Upper lobe of left lung (tissue), 6 donors: ENCODE measurements at regions not wholly inside any gene's neighbourhood (a gene's known extent, or its start where the extent isn't known, plus 50 kb on each side); places are given as distances from the start of the nearest gene placed in this dataset.

Source experiments
- ATAC-seq, 2 donors: fragments of 200-7000 bp; cut with Tn5 transposase; one replicate each; pipeline ENCODE4 v1.9.1; 2022; ENCODE audit warnings: mild to moderate bottlenecking in 2 of 2, moderate library complexity in 2 of 2; ENCODE audit not compliant: low FRiP score in 2 of 2
- DNase-seq, 2 donors: peaks; one replicate each; pipeline ENCODE4 v3.0.0-alpha.2; 2019 to 2020
- H3K27ac ChIP-seq, 4 donors: fragments of 200-600 bp; sonication (generic); one replicate each; pipeline ENCODE4 v1.5.1; 2016 to 2019
- H3K27me3 ChIP-seq, 4 donors: fragments of 200-600 bp; sonication (generic); one replicate each; pipeline ENCODE4 v1.5.1; 2017 to 2019
- H3K36me3 ChIP-seq, 4 donors: fragments of 200-600 bp; sonication (generic); one replicate each; pipeline ENCODE4 v1.5.1; 2016 to 2019
- H3K4me1 ChIP-seq, 4 donors: fragments of 200-600 bp; sonication (generic); one replicate each; pipeline ENCODE4 v1.5.1; 2018 to 2019
- H3K4me3 ChIP-seq, 4 donors: fragments of 200-600 bp; sonication (generic); one replicate each; pipeline ENCODE4 v1.5.1; 2017 to 2019; ENCODE audit warnings: mild to moderate bottlenecking in 2 of 4, moderate library complexity in 1 of 4
- H3K9me3 ChIP-seq, 4 donors: fragments of 200-600 bp; sonication (generic); one replicate each; pipeline ENCODE4 v1.5.1; 2018 to 2019
- CTCF ChIP-seq, 6 experiments: fragments of 450-650 bp in 4 of 6; fragments of 200-600 bp in 2 of 6; sonication (generic) in 2 of 6; IDR thresholded peaks; one replicate each; pipeline ENCODE4 v1.5.1; 2016 to 2019; ENCODE audit warnings: antibody characterized with exemption in 6 of 6
- EP300 ChIP-seq, 4 donors: sonication (generic); formaldehyde crosslinking; IDR thresholded peaks; one replicate each; pipeline ENCODE4 v1.5.1; 2017; ENCODE audit warnings: antibody characterized with exemption in 4 of 4, control low read depth in 2 of 4
- POLR2A ChIP-seq, 4 donors: fragments of 450-650 bp; IDR thresholded peaks; one replicate each; pipeline ENCODE4 v1.5.1; 2016 to 2017; ENCODE audit warnings: antibody characterized with exemption in 4 of 4, mild to moderate bottlenecking in 2 of 4
- POLR2AphosphoS5 ChIP-seq, 2 donors: sonication (generic); formaldehyde crosslinking; IDR thresholded peaks; one replicate each; pipeline ENCODE4 v1.5.1; 2017; ENCODE audit warnings: antibody characterized with exemption in 2 of 2
- WGBS, 2 donors: methylation state at CpG; one replicate each; pipeline ENCODE4 v1.1.5; 2017 to 2018; 5-methylcytosine and 5-hydroxymethylcytosine counted together
- donor health status: DM: no; HTN: no; CAD: no; lungs with moderate emphysema.
- donor health status: DM: no; HTN: yes; CAD: no; lungs with severe emphysema.

- H3K4me1 ChIP-seq: no peaks in the 10 kb centered on the region
- no peaks in the 10 kb centered on the region for H3K9me3 ChIP-seq
- H3K4me3 ChIP-seq: no peak overlapping the region
- no peak for DNase-seq
- no peak for TF ChIP-seq POLR2AphosphoS5 (IDR thresholded peaks at IDR 0.05)
- TF ChIP-seq CTCF (IDR thresholded peaks at IDR 0.05): no peak
- no peak for TF ChIP-seq EP300 (IDR thresholded peaks at IDR 0.05)
- TF ChIP-seq POLR2A (IDR thresholded peaks at IDR 0.05): no peak
- H3K27ac ChIP-seq: no peak overlapping the region
- H3K27me3 ChIP-seq: no peaks in the 10 kb centered on the region
- no peak for ATAC-seq
- no peaks in the 10 kb centered on the region for H3K36me3 ChIP-seq
- WGBS, 2 donors: 61 to 74% methylated on average over 1 of the region's 1 CpG
Measured at GRCh38 chr15:87167706-87168105, 1088.0 kb downstream of the AGBL1 start.

GRCh38 chr15:87167055-87167454 lies 1087.4 kb downstream of the AGBL1 start:
- DNase-seq (no peak), ATAC-seq (no peak)
- Histone ChIP-seq H3K4me1 (no peaks in the 10 kb centered on the region), H3K27ac (no peak overlapping the region), H3K4me3 (no peak overlapping the region), H3K27me3 (no peaks in the 10 kb centered on the region), H3K36me3 (no peaks in the 10 kb centered on the region), H3K9me3 (no peaks in the 10 kb centered on the region)
- TF ChIP-seq POLR2AphosphoS5 (IDR thresholded peaks at IDR 0.05): no peak
- TF ChIP-seq POLR2A (IDR thresholded peaks at IDR 0.05): no peak

GRCh38 chr15:87155771-87156170 lies 1076.1 kb downstream of the AGBL1 start:
- Histone ChIP-seq H3K27me3 (no peaks in the 10 kb centered on the region), H3K4me3 (no peak overlapping the region), H3K27ac (no peak overlapping the region), H3K36me3 (no peaks in the 10 kb centered on the region), H3K4me1 (no peaks in the 10 kb centered on the region), H3K9me3 (no peaks in the 10 kb centered on the region)
- no peak for TF ChIP-seq CTCF (IDR thresholded peaks at IDR 0.05)
- no peak for TF ChIP-seq POLR2AphosphoS5 (IDR thresholded peaks at IDR 0.05)
- no peak for TF ChIP-seq EP300 (IDR thresholded peaks at IDR 0.05)
- no peak for TF ChIP-seq POLR2A (IDR thresholded peaks at IDR 0.05)
- DNase-seq: no peak
- WGBS, 2 donors: 72 to 87% methylated on average over 4 of the region's 4 CpGs
- ATAC-seq: no peak

- TF ChIP-seq CTCF (IDR thresholded peaks at IDR 0.05): no peak
- no peak for TF ChIP-seq POLR2A (IDR thresholded peaks at IDR 0.05)
- no peak for TF ChIP-seq POLR2AphosphoS5 (IDR thresholded peaks at IDR 0.05)
- no peak for TF ChIP-seq EP300 (IDR thresholded peaks at IDR 0.05)
- Histone ChIP-seq H3K27ac (no peak overlapping the region), H3K9me3 (no peaks in the 10 kb centered on the region), H3K4me1 (no peaks in the 10 kb centered on the region), H3K27me3 (no peaks in the 10 kb centered on the region), H3K4me3 (no peak overlapping the region), H3K36me3 (no peaks in the 10 kb centered on the region)
- ATAC-seq (no peak), DNase-seq (no peak)
Measured at GRCh38 chr15:87154761-87155160, 1075.1 kb downstream of the AGBL1 start.

GRCh38 chr15:87151202-87151748 lies 1071.6 kb downstream of the AGBL1 start:
- H3K4me1 ChIP-seq: no peaks in the 10 kb centered on the region
- H3K9me3 ChIP-seq: no peaks in the 10 kb centered on the region
- DNase-seq: no peak
- no peaks in the 10 kb centered on the region for H3K27me3 ChIP-seq
- ATAC-seq: no peak
- no peak overlapping the region for H3K4me3 ChIP-seq
- TF ChIP-seq EP300 (IDR thresholded peaks at IDR 0.05) (no peak), CTCF (IDR thresholded peaks at IDR 0.05) (no peak), POLR2A (IDR thresholded peaks at IDR 0.05) (no peak), POLR2AphosphoS5 (IDR thresholded peaks at IDR 0.05) (no peak)
- no peaks in the 10 kb centered on the region for H3K36me3 ChIP-seq
- whole genome bisulfite sequencing, 2 donors: 88 to 90% methylated on average over 2 of the region's 2 CpGs
- H3K27ac ChIP-seq: no peak overlapping the region
